Gastroesophageal sphincter (tissue), 3 donors: ENCODE measurements at regions not wholly inside any gene's neighbourhood (a gene's known extent, or its start where the extent isn't known, plus 50 kb on each side); places are given as distances from the start of the nearest gene placed in this dataset.

Experiments
- POLR2A ChIP-seq, 2 donors: fragments of 450-650 bp; IDR thresholded peaks; one replicate each; pipeline ENCODE4 v1.6.1; 2017; ENCODE audit warnings: antibody characterized with exemption in 2 of 2, mild to moderate bottlenecking in 2 of 2, moderate library complexity in 1 of 2
- POLR2AphosphoS5 ChIP-seq: sonication (generic); formaldehyde crosslinking; IDR thresholded peaks from one replicate; pipeline ENCODE4 v1.6.1; 2017; ENCODE audit warnings: antibody characterized with exemption
- TF ChIP-seq, protein P1 (sequence below), 4 experiments: fragments of 200-600 bp in 2 of 4; fragments of 450-650 bp in 2 of 4; sonication (generic) in 1 of 4; IDR thresholded peaks; one replicate each; pipeline ENCODE4 v1.5.1; 2017 to 2019; ENCODE audit warnings: antibody characterized with exemption in 4 of 4, mild to moderate bottlenecking in 2 of 4, moderate library complexity in 2 of 4

DNA sequence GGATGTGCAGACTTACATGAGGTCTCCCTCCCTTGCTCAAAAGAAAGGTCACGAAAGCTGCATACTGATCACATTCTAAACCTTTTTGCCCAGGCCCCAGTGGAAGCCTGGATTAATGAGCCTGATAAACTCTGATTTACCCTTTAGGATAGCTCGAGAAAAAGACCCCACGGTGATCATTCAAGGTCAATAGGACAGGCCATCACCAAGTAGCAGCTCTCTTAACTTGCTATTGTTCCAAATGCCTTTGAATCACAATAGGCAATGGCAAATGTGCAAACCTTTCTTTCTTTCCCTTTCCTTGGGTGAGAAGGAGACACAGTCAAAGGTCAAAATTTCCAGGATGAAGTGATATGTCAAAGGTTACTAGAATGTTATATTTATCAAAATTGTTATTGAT, 327.3 kb downstream of the HDGFL1 start:
- TF ChIP-seq, protein P1, sequence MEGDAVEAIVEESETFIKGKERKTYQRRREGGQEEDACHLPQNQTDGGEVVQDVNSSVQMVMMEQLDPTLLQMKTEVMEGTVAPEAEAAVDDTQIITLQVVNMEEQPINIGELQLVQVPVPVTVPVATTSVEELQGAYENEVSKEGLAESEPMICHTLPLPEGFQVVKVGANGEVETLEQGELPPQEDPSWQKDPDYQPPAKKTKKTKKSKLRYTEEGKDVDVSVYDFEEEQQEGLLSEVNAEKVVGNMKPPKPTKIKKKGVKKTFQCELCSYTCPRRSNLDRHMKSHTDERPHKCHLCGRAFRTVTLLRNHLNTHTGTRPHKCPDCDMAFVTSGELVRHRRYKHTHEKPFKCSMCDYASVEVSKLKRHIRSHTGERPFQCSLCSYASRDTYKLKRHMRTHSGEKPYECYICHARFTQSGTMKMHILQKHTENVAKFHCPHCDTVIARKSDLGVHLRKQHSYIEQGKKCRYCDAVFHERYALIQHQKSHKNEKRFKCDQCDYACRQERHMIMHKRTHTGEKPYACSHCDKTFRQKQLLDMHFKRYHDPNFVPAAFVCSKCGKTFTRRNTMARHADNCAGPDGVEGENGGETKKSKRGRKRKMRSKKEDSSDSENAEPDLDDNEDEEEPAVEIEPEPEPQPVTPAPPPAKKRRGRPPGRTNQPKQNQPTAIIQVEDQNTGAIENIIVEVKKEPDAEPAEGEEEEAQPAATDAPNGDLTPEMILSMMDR (IDR thresholded peaks at IDR 0.05): no peak
- no peak for TF ChIP-seq POLR2A (IDR thresholded peaks at IDR 0.05)
- no peak for TF ChIP-seq POLR2AphosphoS5
